SK-N-MC (cell line): ENCODE measurements at regions not wholly inside any gene's neighbourhood (a gene's known extent, or its start where the extent isn't known, plus 50 kb on each side); places are given as distances from the start of the nearest gene placed in this dataset.

Experiments
- DNase-seq: peaks from one replicate; pipeline ENCODE4 v3.0.0-alpha.2; 2011; ENCODE audit warnings: low read depth, low spot score
- H3K27ac ChIP-seq: fragments of 200-600 bp; sonication (generic); 2 replicates; pipeline ENCODE4 v1.5.1; 2016; ENCODE audit warnings: mixed run types
- H3K36me3 ChIP-seq: fragments of 200-600 bp; sonication (generic); 2 replicates; pipeline ENCODE4 v1.6.1; 2017; ENCODE audit warnings: antibody characterized with exemption, low read length, mixed read lengths; ENCODE audit not compliant: insufficient read depth
- H3K4me3 ChIP-seq: fragments of 200-600 bp; sonication (generic); 2 replicates; pipeline ENCODE4 v1.5.1; 2016
- H3K9ac ChIP-seq: fragments of 200-600 bp; sonication (generic); 2 replicates; pipeline ENCODE4 v1.8.0; 2017; ENCODE audit warnings: mixed run types, mixed read lengths; ENCODE audit not compliant: insufficient read length
- H3K9me3 ChIP-seq: fragments of 200-600 bp; sonication (generic); 2 replicates; pipeline ENCODE4 v1.6.1; 2017; ENCODE audit warnings: low read depth, mild to moderate bottlenecking, antibody characterized with exemption, low read length, moderate library complexity, mixed read lengths
- EZH2 ChIP-seq: fragments of 200-600 bp; sonication (generic); IDR thresholded peaks from one replicate; pipeline ENCODE4 v1.6.1; 2017; ENCODE audit warnings: antibody characterized with exemption
- FOXP2 ChIP-seq: optimal IDR thresholded peaks from 2 replicates; pipeline ENCODE3; 2011; ENCODE audit warnings: mild to moderate bottlenecking, moderate library complexity; ENCODE audit not compliant: insufficient read depth; ENCODE audit errors: extremely low read length, control extremely low read depth
- POLR2AphosphoS5 ChIP-seq: IDR thresholded peaks from 2 replicates; pipeline ENCODE4 v1.6.1; 2012; ENCODE audit warnings: mild to moderate bottlenecking, low read depth, low read length, borderline replicate concordance

DNA sequence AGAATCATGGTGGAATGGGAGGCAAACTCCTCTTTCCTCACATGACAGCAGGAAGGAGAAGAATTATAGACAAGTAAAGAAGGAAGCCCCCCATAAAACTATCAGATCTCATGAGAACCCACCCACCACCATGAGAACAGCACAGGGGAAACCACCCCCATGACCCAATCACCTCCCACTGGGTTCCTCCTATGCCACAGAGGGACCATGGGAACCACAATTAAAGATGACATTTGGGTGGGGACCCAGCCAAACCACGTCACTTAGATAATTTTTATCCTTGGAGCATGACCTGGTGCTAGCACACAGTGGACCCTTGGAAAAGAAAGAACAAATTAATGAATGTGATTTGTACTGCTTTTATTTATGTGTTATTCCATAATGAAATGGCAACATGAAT, 188.6 kb upstream of the NCKAP5 start:
- TF ChIP-seq EZH2 (no peak), FOXP2 (no peak), POLR2AphosphoS5 (no peak)
- Histone ChIP-seq H3K4me3 (no peak overlapping the region), H3K9ac (no peak overlapping the region), H3K36me3 (no peaks in the 10 kb centered on the region), H3K27ac (no peak overlapping the region), H3K9me3 (no peaks in the 10 kb centered on the region)
- no peak for DNase-seq

DNA sequence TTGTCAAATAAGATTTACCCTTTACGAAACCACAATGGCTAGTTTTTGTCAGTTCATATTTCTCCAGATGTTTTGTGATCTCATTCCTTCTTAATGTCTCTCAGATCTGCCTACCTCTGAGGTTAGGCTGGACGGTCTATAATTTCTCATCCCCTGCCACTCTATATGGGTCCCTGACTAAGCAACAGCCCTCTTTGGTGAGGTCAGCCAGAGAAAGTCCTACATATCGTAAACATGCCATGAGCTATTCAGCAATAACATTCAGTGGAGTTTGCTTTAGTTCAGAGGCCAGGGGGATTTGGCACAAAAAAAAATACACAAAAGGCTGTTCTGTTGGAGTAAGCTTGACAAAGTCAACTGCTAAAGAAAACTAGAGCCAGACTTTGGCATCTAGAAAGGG, 192.1 kb upstream of the NCKAP5 start:
- H3K36me3 ChIP-seq = no peaks in the 10 kb centered on the region
- no peak overlapping the region for H3K27ac ChIP-seq
- H3K9me3 ChIP-seq = no peaks in the 10 kb centered on the region
- DNase-seq = no peak
- TF ChIP-seq EZH2 (no peak), FOXP2 (no peak), POLR2AphosphoS5 (no peak)
- no peak overlapping the region for H3K9ac ChIP-seq
- H3K4me3 ChIP-seq = no peak overlapping the region

DNA sequence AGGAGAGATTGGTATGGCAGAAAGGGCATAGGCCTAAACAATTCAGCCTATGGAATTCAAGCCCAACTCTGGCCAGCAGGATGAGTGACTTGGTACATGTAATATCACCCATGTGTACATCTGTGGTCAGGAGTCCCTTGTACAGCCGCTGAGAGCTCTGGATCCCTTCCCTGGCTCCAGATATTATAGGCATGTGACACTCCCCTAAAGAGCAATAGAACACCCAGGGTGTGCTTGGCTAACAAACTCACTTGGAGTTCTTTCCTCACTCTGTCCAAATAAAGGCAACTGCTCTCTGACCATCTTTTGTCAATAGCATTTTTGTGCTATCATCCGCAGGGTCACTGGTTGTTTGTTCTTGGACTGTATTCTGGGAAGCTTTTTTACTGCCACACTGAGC, 197.4 kb upstream of the NCKAP5 start:
- Histone ChIP-seq H3K4me3 (no peak overlapping the region), H3K36me3 (no peaks in the 10 kb centered on the region), H3K9ac (no peak overlapping the region), H3K27ac (no peak overlapping the region), H3K9me3 (no peaks in the 10 kb centered on the region)
- no peak for DNase-seq
- TF ChIP-seq FOXP2 (no peak), EZH2 (no peak), POLR2AphosphoS5 (no peak)

DNA sequence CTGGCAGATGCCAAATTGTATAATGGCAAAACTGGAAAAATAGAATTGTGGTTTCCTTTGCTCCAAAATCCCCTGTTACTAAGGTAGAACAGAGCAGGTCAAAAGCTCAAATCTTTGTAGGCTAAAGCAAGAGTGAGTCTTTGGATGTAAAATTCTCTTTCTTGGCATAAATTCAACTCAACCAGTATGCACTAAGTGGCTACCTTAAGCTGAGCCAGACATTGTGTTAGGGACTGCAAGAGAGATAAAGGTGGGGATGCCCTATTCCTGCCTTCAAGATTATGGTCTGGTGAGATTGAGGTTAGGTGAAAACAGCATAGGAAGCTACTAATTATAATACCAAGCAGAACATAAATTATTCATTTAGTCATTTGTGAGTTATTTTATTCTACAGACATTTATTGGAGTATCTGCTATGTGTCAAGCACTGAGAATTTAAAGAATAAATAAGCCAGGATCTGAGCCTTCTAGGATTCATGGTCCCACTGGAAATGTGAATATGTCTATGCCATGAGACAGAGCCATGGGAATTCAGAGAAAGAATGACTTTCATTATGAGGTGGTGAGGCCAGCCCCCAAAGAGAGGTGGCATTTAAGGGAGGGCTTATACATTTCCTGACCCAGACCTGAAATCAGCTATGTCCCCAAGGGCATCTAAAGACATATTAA, 198.0 kb upstream of the NCKAP5 start:
- Histone ChIP-seq H3K36me3 (no peaks in the 10 kb centered on the region), H3K9ac (no peak overlapping the region), H3K4me3 (no peak overlapping the region), H3K27ac (no peak overlapping the region), H3K9me3 (no peaks in the 10 kb centered on the region)
- TF ChIP-seq EZH2 (no peak), FOXP2 (no peak), POLR2AphosphoS5 (no peak)
- no peak for DNase-seq

DNA sequence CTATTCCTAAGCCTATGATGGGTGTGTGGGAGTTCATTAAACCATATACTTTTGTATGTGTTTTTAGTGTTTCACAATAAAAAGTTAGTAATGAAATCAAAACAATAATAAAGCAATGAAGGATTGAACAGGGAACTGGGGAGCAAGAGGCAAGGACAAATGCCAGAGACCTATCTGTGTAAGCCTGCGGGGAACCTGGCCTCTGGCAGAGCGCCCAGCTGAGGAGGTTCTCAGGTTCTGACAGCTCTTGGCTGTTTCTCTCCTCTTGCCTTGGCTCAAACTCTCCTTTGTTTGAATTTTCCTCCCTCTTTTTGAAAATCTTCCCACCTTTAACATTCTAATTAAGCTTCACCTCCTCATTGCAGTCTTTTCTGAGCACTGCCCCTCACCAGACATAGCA, 200.0 kb upstream of the NCKAP5 start:
- DNase-seq = no peak
- H3K4me3 ChIP-seq = no peak overlapping the region
- no peaks in the 10 kb centered on the region for H3K36me3 ChIP-seq
- H3K9me3 ChIP-seq = no peaks in the 10 kb centered on the region
- H3K9ac ChIP-seq = no peak overlapping the region
- TF ChIP-seq POLR2AphosphoS5 = no peak
- TF ChIP-seq EZH2 = no peak
- TF ChIP-seq FOXP2 = no peak
- no peak overlapping the region for H3K27ac ChIP-seq

DNA sequence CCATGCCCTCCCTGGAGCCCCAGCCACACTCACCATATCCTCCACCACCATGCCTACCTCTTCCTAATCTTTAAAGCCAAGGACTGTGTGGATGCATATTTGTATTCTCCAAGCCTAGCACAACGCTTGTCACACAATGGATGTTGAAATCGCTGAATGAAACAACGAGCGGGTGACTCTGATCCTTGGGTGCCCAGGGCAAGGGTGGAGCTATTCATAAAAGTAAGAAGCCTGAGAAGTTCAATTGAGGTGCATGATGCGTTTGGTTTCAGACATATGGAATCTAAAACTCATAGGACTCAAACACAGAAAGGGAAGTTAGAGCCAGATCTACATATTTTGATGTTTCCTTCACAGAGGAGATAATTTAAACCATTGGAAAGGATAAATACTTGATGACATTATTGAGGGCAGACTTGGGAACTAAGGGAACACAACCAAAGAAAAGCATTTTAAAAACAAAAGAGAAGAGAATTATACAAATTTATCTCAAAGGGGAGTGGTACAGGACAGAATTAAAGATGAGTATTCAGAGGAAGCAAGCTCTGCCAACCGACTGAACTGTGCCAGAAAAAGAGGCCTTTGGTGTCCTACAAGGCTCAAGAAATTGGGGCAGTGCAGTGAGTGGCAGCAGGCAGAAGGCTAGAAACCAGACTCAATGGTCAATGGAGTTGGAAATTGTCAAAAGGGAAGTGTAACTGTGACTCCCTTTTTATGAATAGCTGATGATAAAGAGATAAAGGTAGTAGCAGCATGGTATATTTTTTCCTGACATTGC, 200.6 kb upstream of the NCKAP5 start:
- TF ChIP-seq EZH2 (no peak), FOXP2 (no peak), POLR2AphosphoS5 (no peak)
- Histone ChIP-seq H3K36me3 (no peaks in the 10 kb centered on the region), H3K9me3 (no peaks in the 10 kb centered on the region), H3K4me3 (no peak overlapping the region), H3K27ac (no peak overlapping the region), H3K9ac (no peak overlapping the region)
- DNase-seq = no peak

DNA sequence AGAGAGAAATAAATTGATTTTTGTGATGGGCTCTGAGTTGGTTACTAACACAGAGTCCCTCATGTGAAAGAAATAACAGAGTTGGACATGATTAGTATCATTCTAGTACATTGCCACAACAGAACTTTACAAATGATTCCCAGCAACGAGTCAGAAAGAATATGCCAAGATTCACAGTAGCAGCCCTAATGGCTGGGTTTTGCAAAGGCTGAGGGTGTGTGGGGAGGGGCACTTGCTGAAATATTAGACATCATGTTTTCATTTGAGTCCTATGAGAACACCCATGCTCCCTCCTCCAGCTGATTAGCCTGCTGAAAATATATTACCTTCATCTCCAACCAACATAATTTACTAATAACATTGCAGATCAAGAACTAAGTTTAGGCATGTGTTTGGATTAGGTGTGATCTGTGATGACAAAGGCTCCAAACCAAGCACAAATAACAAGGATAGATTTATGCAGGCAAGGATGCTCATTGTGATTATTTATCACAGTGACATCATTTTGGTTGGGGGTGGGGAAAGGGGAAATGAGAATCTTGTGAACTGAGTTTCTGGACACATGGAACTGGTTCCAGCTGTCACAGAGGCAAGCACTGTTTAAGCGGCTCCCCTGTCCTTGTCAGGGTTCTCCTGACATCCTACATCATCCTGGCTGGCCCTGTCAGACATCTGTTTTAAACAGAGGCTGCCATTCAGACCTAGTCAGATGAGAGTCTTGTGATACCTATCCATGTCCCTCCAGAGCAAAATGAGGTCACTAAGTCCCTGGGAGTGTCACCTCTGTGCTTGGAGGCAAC, 205.8 kb upstream of the NCKAP5 start:
- no peak overlapping the region for H3K27ac ChIP-seq
- no peaks in the 10 kb centered on the region for H3K9me3 ChIP-seq
- DNase-seq = no peak
- H3K36me3 ChIP-seq = no peaks in the 10 kb centered on the region
- no peak overlapping the region for H3K4me3 ChIP-seq
- TF ChIP-seq POLR2AphosphoS5 (no peak), FOXP2 (no peak), EZH2 (no peak)
- no peak overlapping the region for H3K9ac ChIP-seq

DNA sequence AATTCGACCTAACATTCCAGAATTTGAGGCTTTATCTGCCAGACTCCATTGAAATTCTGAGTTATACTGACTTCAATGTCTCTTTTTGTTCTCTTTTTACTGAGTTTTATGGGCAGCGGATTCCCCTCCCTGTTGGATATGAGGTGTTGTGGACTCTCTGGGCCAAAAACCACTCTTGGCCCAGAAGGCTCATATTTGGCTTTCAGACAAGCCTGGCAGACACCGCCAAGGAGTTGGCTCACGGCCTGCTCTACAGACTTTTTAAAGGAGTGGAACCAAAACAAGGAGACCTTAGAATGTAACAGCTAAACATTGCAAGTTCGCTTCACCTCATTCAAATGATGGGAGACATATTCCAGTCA, 206.4 kb upstream of the NCKAP5 start:
- no peak overlapping the region for H3K27ac ChIP-seq
- DNase-seq = no peak

More for the DNA sequence above, 206.4 kb upstream of the NCKAP5 start:
- TF ChIP-seq EZH2 (no peak), POLR2AphosphoS5 (no peak), FOXP2 (no peak)
- no peaks in the 10 kb centered on the region for H3K36me3 ChIP-seq
- no peak overlapping the region for H3K4me3 ChIP-seq
- H3K9ac ChIP-seq = no peak overlapping the region
- no peaks in the 10 kb centered on the region for H3K9me3 ChIP-seq
